GM10266 (cell line): ENCODE measurements at regions not wholly inside any gene's neighbourhood (a gene's known extent, or its start where the extent isn't known, plus 50 kb on each side); places are given as distances from the start of the nearest gene placed in this dataset.
A peak's percentile ranks its signal among the peaks of the same experiment; 100 is the strongest.

Experiments
- DNase-seq: peaks from one replicate; pipeline ENCODE4 v3.0.0; 2012; ENCODE audit errors: extremely low spot score
- TF ChIP-seq, protein P1 (sequence below): IDR thresholded peaks from 2 replicates; pipeline ENCODE4 v1.5.1; 2012; ENCODE audit warnings: mild to moderate bottlenecking, low read depth; ENCODE audit not compliant: control insufficient read depth, insufficient read depth; ENCODE audit errors: missing control alignments

DNA sequence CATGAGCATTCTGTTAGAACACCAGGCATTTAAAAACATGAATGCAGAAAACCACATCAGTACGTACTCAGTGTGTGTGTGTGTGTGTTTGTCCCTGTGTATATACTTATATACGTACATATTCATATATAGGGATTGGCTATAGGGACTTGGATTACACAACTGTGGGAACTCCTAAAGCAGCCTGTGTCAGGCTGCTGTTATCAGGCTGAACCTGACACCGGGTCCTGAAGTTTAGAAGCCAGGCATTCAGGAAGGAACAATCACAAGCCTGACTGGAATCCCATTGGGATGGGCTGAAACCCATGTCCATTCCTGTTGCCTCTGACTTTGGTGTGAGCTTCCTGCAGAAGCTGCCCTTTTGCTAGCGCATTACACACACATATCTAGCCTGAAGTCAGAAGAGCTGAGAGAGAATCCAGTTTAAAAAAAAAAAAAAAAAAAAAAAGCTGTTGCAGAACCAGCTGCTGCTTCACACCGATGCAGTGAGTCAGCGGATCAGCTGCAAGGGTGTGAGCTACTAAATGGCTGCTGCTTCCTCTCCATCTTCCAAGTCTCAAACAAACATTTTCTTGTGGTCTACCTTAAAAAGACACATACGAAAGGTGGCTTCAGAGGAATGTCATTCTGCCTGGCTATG, 348.1 kb downstream of the THBS2 start:
- no peak for DNase-seq
- TF ChIP-seq, protein P1, sequence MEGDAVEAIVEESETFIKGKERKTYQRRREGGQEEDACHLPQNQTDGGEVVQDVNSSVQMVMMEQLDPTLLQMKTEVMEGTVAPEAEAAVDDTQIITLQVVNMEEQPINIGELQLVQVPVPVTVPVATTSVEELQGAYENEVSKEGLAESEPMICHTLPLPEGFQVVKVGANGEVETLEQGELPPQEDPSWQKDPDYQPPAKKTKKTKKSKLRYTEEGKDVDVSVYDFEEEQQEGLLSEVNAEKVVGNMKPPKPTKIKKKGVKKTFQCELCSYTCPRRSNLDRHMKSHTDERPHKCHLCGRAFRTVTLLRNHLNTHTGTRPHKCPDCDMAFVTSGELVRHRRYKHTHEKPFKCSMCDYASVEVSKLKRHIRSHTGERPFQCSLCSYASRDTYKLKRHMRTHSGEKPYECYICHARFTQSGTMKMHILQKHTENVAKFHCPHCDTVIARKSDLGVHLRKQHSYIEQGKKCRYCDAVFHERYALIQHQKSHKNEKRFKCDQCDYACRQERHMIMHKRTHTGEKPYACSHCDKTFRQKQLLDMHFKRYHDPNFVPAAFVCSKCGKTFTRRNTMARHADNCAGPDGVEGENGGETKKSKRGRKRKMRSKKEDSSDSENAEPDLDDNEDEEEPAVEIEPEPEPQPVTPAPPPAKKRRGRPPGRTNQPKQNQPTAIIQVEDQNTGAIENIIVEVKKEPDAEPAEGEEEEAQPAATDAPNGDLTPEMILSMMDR: no peak

DNA sequence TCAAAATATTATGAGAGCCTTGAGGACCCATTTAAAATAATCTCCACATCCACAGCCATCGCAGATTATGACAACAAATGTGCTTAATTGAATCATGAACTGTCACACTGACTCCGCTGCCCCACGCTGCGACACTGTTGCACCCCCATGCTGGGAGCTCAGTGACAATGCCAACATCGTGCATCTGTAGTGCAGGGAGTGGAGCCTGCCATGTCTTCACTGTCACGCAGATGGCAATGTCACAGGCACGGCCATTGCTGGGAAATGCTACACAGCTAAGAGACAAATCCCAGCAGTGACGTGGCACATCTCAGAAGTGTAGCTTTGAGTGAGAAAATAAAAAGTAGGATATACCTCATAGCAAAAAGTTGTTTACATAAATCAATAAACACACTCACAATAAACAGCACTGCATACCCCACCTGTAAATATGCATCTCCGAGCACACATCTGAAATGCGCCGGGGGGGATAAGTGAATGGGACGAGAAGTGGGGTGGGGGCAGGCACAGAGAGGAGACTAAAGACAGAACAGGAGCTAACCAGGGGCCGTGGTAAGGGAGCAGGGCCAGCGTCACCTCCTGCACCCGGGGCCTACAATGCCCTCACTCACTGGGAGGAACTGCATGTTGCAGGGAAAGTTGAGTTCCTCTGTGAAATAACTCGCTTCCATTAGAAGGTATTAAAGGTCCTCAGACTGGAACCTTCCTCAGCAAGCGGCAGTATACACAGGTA, 349.9 kb downstream of the THBS2 start:
- no peak for DNase-seq
- TF ChIP-seq, protein P1: no peak

DNA sequence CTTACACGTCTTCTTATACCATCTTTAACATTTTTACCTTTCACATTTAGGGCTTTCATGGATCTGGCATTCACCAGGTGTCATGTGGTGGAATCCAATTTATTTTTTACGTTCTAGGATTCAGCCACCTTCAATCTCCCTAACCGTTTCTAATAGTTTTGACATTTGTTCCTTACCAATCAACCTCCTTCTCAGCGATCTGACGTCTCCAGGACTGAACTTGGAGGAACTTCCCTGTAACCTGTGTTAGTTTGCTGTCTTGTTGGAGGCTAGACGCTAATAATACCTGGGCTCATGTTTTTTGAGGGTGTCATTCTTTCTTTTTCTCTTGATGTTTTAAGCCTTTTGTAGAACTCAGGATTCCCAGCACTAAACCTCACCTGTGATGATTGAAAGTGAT, 351.6 kb downstream of the THBS2 start:
- TF ChIP-seq, protein P1: no peak
- DNase-seq: no peak

GRCh38 chr6:168901076-168901475, 352.6 kb downstream of the THBS2 start:
- TF ChIP-seq, protein P1: no peak
- DNase-seq: no peak

GRCh38 chr6:168896321-168896720, 357.3 kb downstream of the THBS2 start:
- no peak for DNase-seq
- TF ChIP-seq, protein P1: no peak

GRCh38 chr6:168895102-168895812, 358.4 kb downstream of the THBS2 start:
- peak; percentile 88 for DNase-seq
- TF ChIP-seq, protein P1: peak; percentile 87
